HG03342 (cell line): ENCODE measurements at regions not wholly inside any gene's neighbourhood (a gene's known extent, or its start where the extent isn't known, plus 50 kb on each side); places are given as distances from the start of the nearest gene placed in this dataset.
A peak's percentile ranks its signal among the peaks of the same experiment; 100 is the strongest.

Source experiments
- ATAC-seq: cut with Tn5 transposase; IDR thresholded peaks from one replicate; pipeline ENCODE4 v1.9.1; 2021; ENCODE audit warnings: mild to moderate bottlenecking, moderate library complexity; ENCODE audit not compliant: unreplicated experiment

DNA sequence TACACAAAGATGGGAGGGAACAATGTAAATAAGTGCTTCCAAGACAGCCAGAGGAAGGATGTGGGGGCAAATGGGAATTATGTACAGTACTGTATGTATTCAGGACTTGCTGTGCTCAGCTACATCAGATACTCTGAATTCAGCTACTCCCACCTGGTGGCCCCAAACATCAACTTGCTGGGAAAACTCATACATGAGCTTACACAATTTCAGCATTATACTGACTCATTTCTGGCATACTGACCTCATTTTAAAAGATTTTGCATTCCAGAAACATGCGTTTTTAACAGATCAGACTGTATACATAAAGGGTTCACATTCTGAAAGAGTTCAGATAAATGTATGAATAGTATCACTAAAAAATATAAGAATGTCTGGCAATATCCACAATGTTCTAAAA is 59.7 kb downstream of the GPX5 start:
- ATAC-seq: no peak

DNA sequence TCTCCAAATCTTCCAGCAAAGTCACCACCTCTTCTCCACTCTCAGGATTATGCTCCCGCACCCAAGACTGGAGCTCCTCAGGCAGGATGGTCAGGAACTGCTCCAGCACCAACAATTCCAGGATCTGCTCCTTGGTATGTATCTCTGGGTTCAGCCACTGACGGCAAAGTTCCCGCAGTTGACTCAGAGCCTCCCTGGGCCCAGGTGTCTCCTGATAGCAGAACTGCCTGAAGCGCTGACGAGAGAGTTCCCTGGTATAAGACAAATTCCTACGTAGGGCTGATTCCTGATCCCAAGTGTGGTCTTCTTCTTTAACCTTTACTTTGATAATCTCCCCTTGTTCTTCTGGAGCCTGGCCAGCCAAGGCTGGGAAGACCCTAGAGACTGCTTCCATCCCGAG is 60.6 kb downstream of the GPX5 start:
- ATAC-seq: no peak

DNA sequence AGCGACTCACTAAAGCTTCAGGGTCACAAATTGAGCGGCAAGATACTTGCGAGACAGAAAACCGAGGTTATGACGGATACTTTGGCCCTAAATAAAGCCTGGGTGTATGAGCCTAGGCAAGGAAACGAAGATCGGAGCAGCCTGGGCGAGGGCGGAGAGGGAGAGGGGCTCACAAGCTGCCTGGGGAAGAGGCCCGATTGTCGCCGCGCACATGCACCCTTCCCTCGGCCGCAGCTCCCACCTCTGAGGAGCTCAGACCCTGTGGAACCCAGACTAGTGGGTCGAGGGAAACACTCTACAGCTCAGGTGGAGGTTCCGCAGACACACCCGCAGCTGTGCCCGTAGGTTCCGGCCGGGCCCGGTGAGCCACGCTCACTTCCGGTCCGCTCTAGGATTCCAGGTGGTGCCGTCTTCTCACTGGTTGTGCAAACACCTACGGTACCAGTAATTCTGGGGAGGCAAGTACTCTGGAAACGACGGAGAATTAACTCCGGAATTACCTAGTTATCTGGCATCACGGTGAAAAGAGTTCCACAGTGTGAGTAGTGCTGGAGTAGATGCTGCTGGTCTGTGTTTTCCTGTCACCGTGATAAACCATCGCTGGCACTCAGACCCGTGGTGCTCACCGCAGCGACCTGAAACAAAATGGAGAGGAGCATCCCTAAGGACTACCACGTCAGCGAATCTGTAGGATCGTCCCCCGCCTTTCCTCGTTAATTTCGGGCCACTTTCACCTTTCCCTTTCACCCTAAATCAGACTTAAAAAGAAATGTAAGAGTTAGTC is 61.5 kb downstream of the GPX5 start:
- ATAC-seq: peak; percentile 79

DNA sequence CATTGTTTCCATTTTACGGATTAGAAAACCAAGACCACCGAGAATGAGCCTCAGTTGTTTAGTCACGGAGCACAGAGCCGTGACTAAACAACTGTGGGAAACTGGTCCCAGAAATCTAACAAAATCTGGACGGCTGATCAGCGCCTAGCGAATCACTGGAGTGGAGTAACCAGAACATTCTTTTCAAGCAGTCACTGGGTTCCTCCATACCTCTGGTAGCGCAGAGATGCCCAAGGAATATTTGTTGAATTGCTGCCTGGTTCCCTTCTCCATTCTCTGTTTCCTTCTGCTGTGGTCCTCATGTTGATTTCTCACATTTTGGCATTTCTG is 62.0 kb downstream of the GPX5 start:
- ATAC-seq: no peak

DNA sequence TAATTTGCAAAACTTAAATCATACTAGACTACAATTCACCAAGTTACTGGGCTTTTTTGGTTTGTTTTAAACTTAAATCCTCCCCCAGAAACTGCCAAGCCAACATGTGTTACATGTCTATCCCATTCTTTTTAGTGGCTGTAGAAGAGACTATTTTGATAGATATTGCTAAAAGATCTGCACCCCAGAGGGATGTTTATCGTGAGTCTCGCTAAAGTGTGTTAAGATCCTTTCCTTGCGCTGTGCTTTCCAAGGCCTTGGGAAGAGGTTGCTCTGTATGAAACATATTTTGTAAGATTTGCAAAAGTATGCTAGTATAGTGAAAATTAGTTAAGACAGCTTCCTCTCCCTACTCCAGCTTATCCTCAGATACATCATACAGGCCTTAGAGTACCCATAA is 63.0 kb downstream of the GPX5 start:
- no peak for ATAC-seq

DNA sequence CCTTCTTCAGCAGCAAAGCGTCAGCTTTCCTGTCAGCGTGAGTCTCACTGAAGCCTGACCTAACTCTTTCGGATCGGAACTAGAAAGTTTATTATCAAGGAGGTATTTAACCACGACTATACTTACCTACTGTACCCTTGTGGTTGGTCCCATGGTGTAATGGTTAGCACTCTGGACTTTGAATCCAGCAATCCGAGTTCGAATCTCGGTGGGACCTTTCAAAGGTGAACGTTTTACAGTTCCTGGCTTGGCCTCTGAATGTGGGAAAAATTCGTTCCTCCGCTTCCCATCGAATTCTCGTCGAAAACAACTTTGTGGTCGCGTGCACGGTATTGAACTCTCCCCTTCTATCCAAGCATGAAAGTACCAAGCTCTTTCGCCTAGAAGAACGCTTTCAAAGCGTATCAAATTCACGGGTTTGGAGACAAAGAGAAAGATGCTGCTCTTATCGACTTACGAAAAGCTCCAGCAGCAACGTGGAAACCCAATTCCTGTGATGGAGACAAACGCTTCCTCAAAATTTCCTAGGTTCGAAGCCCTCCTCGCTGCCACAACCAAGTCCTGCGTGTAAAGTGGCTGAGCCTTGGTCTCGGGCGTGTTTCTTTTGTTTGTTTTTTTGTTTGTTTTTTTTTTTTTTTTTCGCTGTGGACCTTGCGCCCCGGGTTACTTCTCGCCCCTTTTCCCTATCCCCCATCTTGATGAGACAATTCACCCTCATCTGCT is 63.7 kb downstream of the GPX5 start:
- ATAC-seq: peak; percentile 48

DNA sequence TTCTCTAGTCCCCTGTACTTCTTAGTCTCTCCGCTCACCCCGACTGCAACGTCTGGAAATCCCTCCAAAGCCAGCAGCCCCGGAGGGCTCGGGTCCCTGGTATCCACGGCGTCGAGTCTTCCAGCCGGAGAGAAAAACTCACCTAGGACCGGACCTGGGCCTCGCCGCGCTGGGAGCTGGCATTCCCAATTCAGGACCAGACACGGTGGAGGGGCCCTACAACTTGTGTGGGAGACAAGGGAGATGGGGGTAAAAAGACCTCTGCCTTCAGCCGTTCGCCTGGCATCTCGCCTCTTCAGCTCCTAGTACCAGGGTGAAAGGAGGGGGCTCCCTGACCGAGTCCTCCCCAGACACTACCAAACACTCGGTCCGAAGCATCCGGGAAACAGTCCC is 64.3 kb downstream of the GPX5 start:
- no peak for ATAC-seq

DNA sequence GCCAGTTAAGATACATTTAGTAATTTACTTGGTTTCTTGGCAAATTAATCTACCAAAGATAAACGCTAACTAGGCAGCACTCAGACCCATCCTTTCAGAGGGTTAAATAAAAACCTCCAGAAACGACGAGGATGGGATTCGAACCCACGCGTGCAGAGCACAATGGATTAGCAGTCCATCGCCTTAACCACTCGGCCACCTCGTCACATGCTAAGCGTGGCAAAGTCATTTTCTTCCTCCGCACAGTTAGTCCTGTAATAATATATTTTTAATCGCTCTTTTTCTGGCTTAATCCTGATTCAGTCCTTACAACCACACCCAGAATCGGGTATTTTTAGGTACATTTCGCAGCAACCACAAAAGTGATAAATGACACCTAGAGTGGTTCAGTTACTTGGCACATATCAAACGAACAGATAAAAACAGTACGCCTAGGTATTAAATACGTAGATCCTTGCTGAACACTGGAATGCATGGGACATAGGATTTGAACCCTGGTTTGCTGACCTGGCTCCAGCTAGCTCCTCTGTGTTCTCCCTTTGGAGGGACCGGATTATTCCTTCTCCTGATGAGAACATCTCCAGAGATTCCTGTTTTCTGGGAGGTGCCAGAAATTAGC is 71.6 kb downstream of the GPX5 start:
- no peak for ATAC-seq

DNA sequence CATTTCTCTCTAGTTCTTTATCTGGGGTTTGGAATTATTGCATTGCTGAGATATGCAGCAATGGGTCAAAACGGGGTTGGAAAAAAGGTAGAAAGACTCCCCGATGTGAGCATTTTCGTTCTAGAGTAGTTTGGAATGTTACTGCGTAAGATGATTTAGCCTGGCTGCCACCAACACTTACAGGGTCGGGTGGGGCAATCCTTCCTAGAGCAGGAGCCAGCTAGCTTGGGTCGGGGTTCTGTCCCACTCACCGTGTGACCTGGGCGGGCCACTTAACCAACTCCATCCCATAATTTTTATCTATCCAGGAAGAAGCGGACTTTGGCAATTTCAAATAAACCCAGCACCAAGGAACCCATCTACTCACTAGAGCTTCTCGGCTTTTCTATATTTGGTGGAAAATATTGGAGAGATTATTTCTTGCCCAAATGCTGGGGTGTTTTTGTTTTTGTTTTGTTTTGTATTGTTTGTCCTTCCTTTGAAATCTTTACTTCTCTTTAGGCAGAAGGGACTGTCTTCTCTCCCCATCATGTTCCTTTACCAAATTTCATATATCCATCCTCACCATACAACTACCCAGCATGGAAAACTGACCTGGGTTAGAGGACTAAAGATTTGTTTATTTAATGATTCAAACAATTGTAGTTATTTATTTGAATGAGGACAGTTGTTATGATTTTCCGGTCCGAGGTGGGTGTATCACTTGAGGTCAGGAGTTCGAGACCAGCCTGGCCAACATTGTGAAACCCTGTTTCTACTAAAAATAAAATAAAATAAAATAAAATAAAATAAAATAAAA is 72.4 kb downstream of the GPX5 start:
- no peak for ATAC-seq

DNA sequence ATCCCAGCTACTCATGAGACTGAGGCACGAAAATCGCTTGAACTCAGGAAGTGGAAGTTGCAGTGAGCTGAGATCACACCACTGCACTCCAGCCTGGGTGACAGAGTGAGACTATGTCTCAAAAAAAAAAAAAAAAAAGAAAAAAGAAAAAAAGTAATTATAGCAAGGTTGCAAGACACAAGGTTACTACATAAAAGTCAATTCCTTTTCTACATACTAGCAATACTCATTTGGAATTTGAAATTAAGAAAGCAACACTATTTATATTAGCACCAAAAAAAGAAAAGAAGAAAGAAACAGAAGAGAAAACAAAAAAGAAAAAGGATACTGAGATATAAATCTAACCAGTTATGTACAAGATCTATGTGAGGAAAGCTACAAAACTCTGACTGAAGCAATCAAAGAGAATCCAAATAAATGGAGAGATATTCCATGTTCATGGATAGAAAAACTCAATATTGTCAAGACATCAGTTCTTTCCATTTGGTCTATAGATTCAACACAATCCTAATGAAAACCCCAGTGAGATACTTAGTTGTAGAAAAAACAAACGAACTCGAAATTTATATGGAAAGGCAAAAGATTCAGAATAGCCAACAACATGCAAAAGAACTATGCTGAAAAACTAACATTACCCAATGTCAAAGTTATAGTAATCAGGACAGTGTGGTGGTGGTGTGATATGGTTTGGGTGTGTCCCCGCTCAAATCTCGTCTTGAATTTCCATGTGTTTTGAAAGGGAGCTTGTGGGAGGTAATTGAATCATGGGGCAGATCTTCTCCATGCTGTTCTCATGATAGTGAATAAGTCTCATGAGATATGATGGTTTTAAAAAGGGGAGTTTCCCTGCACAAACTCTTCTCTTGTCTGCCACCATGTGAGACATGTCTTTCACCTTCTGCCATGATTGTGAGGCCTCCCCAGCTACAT is 73.3 kb downstream of the GPX5 start:
- no peak for ATAC-seq

DNA sequence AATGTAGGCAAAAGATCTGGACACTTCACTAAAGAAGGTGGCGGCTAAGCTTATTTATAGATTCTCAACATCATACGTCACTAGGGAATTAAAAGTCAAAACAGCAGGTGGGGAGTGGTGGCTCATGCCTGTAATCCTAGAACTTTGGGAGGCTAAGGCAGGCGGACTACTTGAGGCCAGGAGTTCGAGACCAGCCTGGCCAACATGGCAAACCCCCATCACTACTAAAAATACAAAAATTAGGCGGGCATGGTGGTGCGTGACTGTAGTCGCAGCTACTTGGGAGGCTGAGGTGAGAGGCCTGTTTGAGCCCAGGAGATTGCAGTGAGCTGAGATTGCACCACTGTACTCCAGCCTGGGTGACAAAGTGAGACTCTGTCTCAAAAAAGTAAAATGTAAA is 74.6 kb downstream of the GPX5 start:
- ATAC-seq: no peak

DNA sequence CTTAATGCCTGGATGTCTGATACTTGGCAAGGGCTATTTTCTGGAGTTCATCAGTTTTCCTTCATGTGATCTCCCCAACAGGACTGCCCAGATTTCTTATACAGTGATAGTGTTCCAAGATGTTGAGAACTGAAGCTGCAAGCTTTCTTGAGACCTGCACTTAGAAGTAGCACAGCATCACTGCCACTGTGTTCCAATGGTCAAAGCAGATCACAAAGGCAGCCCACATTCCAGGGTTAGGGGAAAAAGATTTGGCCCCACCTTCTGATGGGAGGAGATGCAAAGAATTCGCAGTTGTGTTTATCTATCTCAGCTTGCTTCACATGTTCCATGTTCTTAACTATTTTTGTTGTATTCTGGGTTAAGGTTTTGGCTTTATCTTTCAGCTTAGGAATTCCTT is 78.2 kb downstream of the GPX5 start:
- no peak for ATAC-seq

DNA sequence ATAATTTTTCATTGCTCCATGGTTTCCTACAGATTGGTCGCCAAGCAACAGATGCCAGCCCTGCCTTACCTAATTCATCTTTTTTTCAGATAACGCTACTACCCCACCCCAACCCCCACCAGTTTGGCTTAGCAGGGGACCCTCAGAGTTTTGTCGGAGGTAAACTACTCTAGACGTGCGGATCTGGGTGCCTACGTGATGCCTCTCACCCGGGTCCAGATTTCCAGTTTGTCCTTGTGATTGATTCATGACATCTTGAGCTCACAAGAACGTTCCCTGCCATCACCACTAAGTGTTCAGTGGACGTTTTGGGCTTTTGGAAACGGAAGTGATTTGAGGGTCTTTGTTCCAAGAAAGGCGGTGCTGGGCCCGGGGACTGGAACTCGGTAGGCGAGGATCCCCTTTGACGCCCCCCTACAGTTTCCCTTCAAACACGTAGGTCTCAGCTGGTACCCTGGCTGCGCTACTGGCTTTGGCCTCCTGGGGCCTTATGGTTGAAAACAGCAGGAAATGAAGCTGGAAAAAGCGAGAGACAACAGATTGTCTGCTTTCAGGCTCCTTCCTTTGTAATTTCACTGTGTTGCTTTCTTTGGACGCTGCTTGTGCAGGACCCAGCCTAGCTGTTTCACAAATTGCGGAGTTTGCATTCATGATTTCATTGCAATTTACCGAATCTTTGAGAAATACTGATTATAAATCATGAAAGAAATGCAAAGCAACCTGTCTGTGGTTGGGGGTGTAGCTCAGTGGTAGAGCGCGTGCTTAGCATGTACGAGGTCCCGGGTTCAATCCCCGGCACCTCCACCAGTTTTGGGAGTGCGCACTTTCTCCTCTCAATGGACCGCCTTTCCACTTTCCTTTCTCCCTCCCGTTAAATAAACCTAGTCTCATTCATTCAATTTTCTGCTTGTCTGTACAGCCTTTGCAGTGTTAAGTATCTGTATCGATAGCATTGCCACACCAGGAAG is 81.0 kb downstream of the GPX5 start:
- ATAC-seq: no peak

DNA sequence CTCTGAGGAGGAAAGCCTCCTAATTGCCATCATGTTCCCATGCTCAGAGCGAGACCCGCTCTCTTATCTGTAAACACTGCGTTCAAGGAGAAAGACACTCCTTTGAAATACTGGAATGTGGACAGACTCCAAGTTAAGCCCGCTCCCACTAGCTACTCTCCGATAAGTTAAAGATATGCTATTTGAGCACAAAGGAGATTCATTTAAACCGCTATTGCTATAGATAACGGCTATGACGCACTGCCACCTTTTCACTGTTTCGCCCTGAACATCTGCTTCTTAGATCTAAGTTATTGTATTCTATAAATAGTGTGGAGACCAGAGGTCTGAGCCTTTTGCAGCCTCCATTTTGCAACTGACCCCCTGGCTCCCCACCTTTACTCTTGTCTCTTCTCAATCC is 82.3 kb downstream of the GPX5 start:
- ATAC-seq: no peak

DNA sequence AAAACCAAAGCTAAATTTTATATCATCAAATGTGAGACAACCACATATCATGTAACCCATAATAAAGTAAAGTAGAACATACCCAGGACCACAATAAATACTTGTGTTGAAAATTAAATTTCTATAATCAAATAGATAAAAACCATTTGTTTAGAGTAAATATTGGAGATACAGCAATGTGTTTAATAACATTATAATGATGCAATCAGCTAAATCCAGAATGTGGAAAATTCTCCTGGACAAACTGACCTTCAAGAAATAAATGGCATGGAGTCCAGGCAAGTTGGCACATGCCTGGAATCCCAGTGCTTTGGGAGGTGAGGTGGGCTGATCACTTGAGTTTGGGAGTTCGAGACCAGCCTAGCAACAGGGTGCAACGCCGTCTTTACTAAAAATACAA is 84.0 kb downstream of the GPX5 start:
- ATAC-seq: no peak

DNA sequence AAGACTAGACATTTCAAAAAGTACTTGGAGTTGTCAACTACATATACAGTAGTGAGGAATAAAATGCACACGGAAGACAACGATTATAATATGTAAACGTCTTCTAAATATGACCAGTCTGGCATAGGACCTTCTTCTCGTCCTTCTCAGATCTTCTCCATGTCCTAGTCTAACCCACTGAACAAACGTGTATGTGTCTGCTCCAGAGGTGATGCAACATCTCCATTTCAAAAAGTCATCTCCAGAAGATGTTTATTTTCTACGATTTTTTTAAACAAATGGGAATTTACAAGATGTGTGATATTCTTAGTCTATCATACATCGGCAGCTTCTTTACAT is 89.9 kb downstream of the GPX5 start:
- no peak for ATAC-seq

DNA sequence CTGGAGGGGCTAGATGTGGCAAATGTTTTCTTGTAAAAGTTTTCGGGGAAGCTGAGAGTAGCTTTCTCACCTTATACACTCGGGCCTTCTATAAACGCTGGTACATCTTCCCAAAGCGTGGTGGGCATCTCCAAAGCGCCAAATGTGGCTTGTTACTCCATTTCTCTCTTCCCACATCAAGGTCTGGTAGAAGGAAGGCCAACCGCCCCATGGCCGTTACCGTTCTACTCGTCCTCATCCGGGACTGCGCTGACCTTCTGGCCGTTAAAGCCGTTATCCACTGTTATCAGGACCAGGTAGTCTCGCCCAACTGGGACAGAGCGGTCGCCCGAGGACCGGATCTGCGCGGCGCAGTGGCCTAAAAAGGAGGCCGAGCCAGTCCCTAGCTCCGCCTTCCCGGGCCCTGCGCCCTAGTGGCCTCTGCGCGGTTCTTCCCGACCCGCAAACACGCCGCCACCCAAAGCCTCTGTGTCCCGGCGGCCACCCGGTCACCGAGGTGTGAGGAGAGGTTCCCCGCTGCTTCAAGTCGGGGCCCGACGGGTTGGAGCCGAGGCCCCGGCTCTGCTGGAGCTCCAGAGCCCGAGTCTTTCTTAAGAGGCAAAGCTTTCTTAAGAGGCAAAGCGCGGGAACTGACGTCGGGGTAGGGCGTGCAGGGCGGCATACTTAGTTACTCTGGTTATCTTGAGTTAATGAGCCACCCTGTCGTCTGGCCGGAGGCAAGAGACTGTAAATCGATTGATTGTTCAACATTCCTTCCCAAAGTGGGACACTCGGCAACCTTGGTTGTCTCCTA is 90.5 kb downstream of the GPX5 start:
- no peak for ATAC-seq

DNA sequence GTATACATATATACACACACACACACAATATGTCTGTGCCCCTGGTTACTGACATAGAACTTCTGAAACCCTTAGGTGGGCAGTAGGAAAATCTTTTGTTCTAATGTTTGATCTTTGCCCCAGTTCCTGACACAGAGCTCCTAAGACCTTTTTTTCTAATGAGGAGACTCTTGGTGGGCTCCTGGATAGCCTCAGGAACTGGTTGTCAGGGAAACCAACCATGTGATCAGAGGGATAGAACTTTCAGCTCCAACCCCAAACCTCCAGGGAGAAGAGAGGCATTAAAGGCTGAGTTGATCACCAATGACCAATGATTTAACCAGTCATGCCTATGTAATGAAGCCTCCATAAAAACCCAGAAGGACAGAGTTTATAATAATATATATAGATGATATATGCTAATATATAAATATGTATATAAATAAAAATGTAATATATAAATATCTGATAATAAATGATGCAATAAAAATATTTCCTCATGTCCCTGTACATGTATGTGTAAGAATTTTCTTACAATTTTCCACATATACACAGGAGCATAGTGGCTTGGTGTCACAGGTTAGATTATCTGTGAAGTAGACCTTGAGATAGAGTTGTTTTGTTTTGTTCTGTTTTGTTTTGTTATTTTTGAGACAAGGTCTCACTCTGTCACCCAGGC is 93.3 kb downstream of the GPX5 start:
- no peak for ATAC-seq
